IMR-90 (cell line): ENCODE measurements at regions not wholly inside any gene's neighbourhood (a gene's known extent, or its start where the extent isn't known, plus 50 kb on each side); places are given as distances from the start of the nearest gene placed in this dataset.

Source experiments
- CHD1 ChIP-seq: IDR thresholded peaks from 2 replicates; pipeline ENCODE4 v1.6.1; 2012; ENCODE audit warnings: low read depth, low read length, improper control_type of control experiment
- MAFK ChIP-seq: IDR thresholded peaks from 2 replicates; pipeline ENCODE4 v1.6.1; 2012; ENCODE audit warnings: low read depth, low read length, improper control_type of control experiment
- POLR2A ChIP-seq: IDR thresholded peaks from 2 replicates; pipeline ENCODE4 v1.6.1; 2012; ENCODE audit warnings: mild to moderate bottlenecking, low read depth, low read length
- RCOR1 ChIP-seq: IDR thresholded peaks from 2 replicates; pipeline ENCODE4 v1.6.1; 2012; ENCODE audit warnings: mild to moderate bottlenecking, low read length, improper control_type of control experiment; ENCODE audit not compliant: insufficient replicate concordance
- SMC3 ChIP-seq: fragments of 150-350 bp; IDR thresholded peaks from 2 replicates; pipeline ENCODE4 v1.6.1; 2016; ENCODE audit warnings: low read depth, mild to moderate bottlenecking, antibody characterized with exemption, low read length, moderate library complexity
- TF ChIP-seq, protein P1 (sequence below): conservative IDR thresholded peaks from 2 replicates; pipeline ENCODE4 v1.5.1; 2012; ENCODE audit warnings: mild to moderate bottlenecking, low read depth, low read length, improper control_type of control experiment

DNA sequence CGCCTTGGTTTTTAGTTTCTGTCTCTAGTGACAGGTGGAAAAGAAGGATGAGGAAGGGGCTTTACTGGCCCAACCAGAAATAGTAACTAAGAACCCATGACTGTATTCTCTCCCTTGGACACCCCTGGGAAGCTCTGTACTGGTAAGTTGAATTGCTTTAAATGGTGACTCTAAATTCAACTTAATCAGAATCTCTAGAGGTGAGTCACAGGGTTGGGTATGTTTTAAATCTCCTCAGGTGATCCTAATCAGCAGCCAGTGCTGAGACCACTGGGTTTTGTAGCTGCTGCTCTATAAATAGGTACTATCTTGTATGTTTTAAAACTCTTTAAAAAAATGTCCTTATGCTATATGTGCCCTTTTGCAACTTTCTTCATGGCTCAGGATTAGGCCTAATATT lies 314.0 kb upstream of the ECI2 start:
- TF ChIP-seq, protein P1, sequence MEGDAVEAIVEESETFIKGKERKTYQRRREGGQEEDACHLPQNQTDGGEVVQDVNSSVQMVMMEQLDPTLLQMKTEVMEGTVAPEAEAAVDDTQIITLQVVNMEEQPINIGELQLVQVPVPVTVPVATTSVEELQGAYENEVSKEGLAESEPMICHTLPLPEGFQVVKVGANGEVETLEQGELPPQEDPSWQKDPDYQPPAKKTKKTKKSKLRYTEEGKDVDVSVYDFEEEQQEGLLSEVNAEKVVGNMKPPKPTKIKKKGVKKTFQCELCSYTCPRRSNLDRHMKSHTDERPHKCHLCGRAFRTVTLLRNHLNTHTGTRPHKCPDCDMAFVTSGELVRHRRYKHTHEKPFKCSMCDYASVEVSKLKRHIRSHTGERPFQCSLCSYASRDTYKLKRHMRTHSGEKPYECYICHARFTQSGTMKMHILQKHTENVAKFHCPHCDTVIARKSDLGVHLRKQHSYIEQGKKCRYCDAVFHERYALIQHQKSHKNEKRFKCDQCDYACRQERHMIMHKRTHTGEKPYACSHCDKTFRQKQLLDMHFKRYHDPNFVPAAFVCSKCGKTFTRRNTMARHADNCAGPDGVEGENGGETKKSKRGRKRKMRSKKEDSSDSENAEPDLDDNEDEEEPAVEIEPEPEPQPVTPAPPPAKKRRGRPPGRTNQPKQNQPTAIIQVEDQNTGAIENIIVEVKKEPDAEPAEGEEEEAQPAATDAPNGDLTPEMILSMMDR, result no peak
- TF ChIP-seq POLR2A (no peak), SMC3 (no peak), RCOR1 (no peak), MAFK (no peak), CHD1 (no peak)
